ENCODE measurements at regions not wholly inside any gene's neighbourhood (a gene's known extent, or its start where the extent isn't known, plus 50 kb on each side); places are given as distances from the start of the nearest gene placed in this dataset.

- TF ChIP-seq, protein P1, sequence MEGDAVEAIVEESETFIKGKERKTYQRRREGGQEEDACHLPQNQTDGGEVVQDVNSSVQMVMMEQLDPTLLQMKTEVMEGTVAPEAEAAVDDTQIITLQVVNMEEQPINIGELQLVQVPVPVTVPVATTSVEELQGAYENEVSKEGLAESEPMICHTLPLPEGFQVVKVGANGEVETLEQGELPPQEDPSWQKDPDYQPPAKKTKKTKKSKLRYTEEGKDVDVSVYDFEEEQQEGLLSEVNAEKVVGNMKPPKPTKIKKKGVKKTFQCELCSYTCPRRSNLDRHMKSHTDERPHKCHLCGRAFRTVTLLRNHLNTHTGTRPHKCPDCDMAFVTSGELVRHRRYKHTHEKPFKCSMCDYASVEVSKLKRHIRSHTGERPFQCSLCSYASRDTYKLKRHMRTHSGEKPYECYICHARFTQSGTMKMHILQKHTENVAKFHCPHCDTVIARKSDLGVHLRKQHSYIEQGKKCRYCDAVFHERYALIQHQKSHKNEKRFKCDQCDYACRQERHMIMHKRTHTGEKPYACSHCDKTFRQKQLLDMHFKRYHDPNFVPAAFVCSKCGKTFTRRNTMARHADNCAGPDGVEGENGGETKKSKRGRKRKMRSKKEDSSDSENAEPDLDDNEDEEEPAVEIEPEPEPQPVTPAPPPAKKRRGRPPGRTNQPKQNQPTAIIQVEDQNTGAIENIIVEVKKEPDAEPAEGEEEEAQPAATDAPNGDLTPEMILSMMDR (IDR thresholded peaks at IDR 0.05) = no peak
- no peak for TF ChIP-seq EP300 (IDR thresholded peaks at IDR 0.05)
Measured at GRCh38 chr14:85471744-85472143, 58.2 kb upstream of the FLRT2 start.

Measured in upper lobe of left lung (tissue), 4 donors.